GM12865 (cell line): ENCODE measurements at regions not wholly inside any gene's neighbourhood (a gene's known extent, or its start where the extent isn't known, plus 50 kb on each side); places are given as distances from the start of the nearest gene placed in this dataset.

Source experiments
- DNase-seq: peaks from one replicate; pipeline ENCODE4 v3.0.0; 2010; ENCODE audit warnings: low read depth
- H3K4me3 ChIP-seq: 2 replicates; pipeline ENCODE4 v1.5.1; 2011; ENCODE audit warnings: mild to moderate bottlenecking, low read depth, low read length, control low read depth
- TF ChIP-seq, protein P1 (sequence below): IDR thresholded peaks from 2 replicates; pipeline ENCODE4 v1.5.1; 2011; ENCODE audit warnings: low read length, control low read depth, low read depth, inconsistent platforms; ENCODE audit not compliant: insufficient read depth; ENCODE audit errors: missing control alignments

DNA sequence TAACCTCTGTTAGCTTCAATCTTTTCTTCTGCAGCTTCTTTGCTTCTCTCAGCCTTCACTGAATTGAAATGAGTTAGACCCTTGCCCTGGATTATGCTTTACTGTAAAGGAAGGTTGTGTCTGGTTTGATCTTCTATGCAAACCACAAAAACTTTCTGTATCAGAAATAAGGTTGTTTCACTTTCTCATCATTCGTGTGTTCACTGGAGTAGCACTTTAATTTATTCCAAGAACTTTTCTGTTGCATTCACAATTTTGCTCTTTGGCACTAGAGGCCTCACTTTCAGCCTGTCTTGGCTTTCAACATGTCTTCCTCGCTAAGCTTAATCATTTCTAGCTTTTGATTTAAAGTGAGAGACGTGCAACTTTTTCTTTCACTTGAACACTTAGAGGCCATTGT is 365.3 kb downstream of the TDRD15 start:
- DNase-seq = peak; percentile 21
- no peak overlapping the region for H3K4me3 ChIP-seq
- TF ChIP-seq, protein P1, sequence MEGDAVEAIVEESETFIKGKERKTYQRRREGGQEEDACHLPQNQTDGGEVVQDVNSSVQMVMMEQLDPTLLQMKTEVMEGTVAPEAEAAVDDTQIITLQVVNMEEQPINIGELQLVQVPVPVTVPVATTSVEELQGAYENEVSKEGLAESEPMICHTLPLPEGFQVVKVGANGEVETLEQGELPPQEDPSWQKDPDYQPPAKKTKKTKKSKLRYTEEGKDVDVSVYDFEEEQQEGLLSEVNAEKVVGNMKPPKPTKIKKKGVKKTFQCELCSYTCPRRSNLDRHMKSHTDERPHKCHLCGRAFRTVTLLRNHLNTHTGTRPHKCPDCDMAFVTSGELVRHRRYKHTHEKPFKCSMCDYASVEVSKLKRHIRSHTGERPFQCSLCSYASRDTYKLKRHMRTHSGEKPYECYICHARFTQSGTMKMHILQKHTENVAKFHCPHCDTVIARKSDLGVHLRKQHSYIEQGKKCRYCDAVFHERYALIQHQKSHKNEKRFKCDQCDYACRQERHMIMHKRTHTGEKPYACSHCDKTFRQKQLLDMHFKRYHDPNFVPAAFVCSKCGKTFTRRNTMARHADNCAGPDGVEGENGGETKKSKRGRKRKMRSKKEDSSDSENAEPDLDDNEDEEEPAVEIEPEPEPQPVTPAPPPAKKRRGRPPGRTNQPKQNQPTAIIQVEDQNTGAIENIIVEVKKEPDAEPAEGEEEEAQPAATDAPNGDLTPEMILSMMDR = no peak

DNA sequence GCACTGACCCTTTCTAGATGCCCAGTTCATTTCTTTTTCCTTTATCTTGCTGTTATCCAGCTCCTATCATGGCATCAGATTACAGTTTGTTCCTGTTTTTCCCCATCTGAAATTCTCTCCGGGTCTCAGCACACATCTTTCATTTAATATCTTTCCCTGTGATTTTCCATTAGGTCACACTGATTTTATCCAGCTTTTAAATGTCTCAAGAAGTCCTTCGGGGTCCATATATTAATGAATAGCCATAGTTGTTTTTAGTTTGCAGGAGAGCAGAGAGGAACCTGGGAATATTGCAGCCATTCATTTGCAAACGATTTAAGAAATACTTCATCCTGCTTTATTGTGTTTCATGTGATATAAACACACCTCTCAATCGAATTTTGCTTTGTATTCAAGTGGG is 374.2 kb downstream of the TDRD15 start:
- no peak for DNase-seq
- TF ChIP-seq, protein P1 = no peak

DNA sequence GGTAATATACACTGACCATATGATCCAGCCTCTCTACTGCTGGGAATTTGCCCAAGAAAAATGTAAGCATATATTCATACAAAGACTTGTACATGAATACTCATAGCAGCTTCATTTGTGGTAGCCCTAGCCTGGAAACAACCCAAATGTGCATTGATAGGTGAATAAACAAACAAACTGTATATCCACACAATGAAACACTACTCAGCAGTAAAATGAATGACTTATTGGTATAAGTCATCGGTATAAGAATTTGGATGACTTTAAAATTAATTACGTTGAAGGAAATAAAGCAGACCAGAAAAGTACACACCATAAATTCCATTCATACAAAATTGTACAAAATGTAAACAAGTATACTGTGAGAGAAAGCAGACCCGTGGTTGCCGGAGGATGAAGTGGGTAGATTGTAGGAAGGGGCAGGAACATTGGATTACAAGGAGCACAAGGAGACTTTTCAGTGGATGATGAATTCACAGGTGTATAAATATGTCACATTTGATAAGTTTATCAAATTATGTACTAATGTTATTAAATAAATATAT is 376.7 kb downstream of the TDRD15 start:
- no peak for DNase-seq
- TF ChIP-seq, protein P1 = no peak
- no peak overlapping the region for H3K4me3 ChIP-seq

More for the DNA sequence above, 374.2 kb downstream of the TDRD15 start:
- H3K4me3 ChIP-seq = no peak overlapping the region

DNA sequence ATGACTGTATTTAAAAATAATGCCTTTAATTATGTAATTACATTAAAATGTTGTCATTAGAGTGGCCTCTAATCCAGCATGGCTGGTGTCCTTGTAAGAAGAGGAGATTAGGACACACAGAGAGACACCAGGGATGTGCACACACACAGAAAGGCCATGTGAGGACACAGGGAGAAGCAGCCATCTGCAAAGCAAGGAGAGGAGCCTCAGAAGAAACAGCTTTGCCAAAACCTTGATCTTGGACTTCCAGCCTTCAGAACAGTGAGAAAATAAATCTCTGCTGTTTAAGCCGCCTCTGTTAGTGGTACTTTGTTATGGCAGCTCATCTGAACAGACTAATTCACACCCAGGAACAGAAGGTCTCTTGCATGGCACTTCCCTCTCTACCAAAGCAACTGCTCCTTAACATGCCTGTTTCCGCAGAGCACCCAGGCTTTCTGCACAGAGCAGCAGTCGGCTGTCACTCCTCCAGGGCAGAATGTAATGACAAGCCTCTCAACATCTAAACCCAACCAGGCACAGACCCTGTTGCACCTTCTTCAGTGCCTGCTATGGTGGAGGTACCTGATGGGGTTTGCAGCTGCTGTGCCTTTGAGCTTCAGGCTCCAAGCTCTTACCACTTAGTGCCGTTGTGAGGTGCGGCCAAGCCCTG is 377.7 kb downstream of the TDRD15 start:
- TF ChIP-seq, protein P1 = no peak
- no peak for DNase-seq
- H3K4me3 ChIP-seq = no peak overlapping the region

DNA sequence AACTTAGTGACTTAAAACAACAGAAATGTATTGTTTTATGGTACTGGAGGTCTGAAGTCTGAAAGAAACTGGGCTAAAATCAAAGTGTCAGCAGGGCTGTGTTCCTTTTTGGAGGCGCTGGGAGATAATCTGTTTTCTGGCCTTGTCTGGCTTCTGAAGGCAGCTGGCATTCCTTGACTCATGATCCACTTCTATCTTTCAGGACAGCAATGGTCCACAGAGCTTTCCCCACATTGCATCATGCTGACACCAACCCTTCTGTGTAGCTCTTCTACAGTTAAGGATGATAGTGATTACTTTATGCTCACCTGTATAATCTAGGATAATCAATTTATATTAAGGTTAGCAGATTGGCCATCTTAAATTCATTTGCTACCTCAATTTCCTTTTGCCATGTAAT is 392.1 kb downstream of the TDRD15 start:
- no peak for DNase-seq
- TF ChIP-seq, protein P1 = no peak
- no peak overlapping the region for H3K4me3 ChIP-seq

DNA sequence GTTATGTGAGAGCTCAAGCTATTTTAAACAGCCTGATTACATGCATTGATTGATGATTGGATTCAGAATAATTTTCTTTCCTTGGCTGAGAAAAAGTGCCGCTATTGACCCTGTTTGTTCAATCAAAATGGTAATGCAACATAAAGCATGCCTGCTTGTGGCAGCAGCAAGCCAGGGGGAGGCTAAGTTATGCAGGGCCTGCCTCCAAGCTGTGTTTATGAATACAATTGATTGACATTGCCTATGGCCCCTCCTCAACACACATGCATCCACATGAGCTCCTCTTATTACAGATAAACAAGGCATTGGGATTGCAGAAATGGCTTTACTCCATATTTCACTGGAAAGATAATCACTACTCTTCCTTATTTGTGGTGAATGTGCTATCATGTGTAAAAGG is 395.6 kb downstream of the TDRD15 start:
- DNase-seq = no peak
- TF ChIP-seq, protein P1 = no peak
- no peak overlapping the region for H3K4me3 ChIP-seq

DNA sequence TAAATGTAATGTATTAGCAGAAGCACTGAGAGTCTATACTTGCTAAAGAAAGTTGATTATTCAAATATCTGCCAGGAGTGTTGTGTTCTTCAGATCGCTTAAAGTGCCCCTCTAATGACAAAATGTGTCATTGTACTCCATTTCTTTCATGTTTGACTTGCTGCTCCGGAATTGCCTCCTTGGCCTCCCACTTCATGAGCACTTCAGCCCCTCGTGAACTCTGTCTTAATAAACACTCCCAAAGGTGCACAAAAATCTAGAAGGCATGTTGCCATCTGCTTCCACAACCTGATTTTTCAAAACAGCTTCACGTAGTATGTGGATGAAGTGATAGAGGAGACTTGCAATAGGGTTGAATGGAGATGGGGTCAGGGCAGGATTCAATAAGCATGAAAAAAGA is 396.1 kb downstream of the TDRD15 start:
- no peak overlapping the region for H3K4me3 ChIP-seq
- no peak for DNase-seq
- TF ChIP-seq, protein P1 = no peak
